ENCODE measurements at regions not wholly inside any gene's neighbourhood (a gene's known extent, or its start where the extent isn't known, plus 50 kb on each side); places are given as distances from the start of the nearest gene placed in this dataset.
"Not testable (repeated sequence)": the region's sequence is repeated elsewhere in the genome, so short reads cannot be mapped to it uniquely, and the experiment has no call there.

- no peak for DNase-seq (ENCODE audit: low read depth)
These were observed 120.4 kb upstream of the KYNU start for GRCh38 chr2:142757111-142757510.

DNA sequence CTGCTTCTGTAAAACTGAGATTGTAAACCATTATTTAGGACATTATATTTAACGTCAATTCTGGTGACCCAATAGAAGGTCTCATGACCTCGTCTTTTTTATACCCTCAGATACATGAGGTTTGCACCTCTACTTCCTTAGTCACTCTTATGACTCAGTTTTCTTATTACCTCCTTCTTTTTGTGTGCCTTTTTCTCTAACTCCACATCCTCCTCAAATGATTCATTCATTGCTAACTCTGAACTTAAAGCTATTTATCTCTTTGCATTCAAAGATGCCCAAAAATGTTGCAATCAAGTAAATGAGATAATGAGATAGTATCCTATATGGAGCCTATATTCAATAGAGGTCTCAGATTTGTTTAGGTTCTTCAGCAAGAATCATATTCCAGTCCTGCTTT is 121.0 kb upstream of the KYNU start:
- DNase-seq (ENCODE audit: low read depth), result peak; percentile 76

DNA sequence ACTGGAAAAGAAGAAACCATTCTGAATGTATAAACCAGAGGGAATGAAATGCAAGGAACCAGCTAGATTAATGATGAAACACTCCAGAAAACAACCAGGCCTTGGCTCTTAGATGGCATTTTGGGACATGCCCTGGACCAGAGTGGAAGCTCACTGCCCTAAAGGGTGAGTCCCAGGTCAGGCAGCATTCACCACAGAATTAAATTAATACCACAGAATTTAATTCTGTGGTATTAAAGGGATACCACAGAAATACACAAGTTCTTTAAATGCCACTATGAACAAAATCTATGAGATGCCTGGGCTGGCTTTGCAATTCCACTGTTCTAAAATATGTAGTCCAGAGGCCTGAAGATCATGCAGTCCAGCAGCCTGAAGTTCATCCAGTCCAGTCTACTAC is 122.3 kb upstream of the KYNU start:
- DNase-seq (ENCODE audit: low read depth), result peak; percentile 7

DNA sequence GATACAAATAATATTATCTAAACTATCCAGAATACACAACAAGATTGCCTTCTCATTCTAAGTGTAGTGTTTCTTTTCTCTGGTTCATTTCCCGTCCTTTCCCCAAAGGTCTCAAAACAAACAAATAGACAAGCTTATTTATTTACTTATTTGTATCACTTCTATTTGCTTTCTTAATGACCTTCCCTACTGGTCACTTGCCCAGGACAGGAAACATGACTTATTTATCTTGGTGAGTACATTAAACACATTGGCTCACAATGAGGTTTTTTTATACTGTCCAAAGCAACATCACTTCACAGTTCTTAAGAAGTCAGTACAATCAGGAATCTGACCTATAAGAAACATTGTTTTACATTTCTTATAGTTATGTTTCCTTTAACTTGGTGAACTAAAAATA is 123.3 kb upstream of the KYNU start:
- peak; percentile 23 for DNase-seq (ENCODE audit: low read depth)

DNA sequence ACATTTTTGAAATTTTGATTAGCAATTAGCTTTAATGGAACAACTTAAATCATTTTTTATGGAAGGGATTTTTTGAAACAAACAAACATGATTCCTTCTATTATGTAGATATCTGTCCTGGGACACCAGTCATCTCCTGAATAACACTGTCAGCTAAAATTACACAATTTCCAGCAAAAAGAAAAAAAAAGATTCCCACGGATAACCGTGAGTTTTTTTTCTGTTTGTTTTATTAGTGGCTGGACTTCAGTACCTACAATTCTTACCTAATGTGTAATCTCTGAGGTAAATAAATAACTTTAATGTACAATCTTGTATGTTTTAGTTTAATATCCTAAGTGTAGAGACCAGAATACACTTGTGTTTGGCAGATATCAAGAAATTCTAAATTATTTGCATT is 126.6 kb upstream of the KYNU start:
- peak; percentile 81 for DNase-seq (ENCODE audit: low read depth)

- DNase-seq (ENCODE audit: low read depth), result no peak
These were observed 128.8 kb upstream of the KYNU start for GRCh38 chr2:142748559-142749099.

DNA sequence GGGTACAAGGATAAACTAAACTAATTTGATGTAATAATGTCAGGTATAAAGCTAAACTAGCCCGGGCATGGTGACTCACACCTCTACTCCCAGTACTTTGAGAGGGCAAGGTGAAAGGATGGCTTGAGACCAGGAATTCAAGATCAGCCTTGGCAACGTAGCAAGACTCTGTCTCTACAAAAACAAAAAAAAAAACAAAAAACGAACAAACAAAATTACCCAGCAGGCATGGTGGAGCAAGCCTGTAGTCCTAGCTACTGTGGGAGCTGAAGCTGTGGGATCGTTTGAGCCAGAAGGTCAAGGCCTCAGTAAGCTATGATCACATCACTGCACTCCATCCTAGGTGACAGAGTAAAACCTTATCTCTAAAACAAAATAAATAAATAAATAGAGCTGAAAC is 131.8 kb upstream of the KYNU start:
- peak; percentile 86 for DNase-seq (ENCODE audit: low read depth)

DNA sequence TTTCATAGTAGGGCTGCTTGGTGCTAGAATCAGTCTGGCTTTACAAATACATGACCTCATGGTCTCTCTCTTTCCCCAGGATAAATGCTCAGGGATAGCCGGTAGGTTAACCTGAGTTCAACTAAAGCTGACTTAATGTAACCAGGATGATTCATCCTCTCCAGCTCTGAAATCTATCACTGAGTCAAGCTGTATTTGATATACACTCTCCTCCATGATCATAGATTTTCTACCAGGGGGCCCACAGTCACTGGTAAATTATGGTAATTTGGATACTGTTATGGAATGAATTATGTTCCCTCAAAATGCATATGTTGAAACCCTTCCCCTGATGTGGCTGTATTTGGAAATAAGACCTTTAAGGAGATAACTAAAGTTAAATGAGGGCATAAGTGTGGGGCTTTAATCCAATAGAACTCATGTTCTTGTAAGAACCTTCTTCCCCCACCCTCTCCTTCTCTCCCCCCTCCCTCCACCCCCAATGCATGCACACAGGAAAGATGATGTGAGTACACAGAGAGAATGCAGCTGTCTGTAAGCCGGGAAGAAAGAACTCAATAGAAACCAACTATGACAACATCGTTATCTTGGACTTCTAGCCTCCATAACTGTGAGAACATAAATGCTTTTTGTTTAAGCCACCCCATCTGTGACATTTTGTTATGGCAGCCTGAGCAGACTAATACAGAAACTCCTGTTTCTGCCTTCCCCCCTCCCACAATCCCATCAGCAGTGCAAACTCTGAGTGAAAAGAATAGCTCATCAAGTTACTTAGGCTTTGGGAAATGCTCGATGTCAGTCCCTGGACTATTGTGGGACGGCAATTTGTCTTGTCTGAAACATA is 134.9 kb upstream of the KYNU start:
- DNase-seq (ENCODE audit: low read depth), result peak; percentile 87

- DNase-seq (ENCODE audit: low read depth), result no peak
These were observed 135.6 kb upstream of the KYNU start for GRCh38 chr2:142741764-142742269.

- peak; percentile 20 for DNase-seq (ENCODE audit: low read depth)
These were observed 142.7 kb upstream of the KYNU start for GRCh38 chr2:142734770-142735169.

- DNase-seq (ENCODE audit: low read depth), result no peak
These were observed 143.2 kb upstream of the KYNU start for GRCh38 chr2:142734231-142734630.

DNA sequence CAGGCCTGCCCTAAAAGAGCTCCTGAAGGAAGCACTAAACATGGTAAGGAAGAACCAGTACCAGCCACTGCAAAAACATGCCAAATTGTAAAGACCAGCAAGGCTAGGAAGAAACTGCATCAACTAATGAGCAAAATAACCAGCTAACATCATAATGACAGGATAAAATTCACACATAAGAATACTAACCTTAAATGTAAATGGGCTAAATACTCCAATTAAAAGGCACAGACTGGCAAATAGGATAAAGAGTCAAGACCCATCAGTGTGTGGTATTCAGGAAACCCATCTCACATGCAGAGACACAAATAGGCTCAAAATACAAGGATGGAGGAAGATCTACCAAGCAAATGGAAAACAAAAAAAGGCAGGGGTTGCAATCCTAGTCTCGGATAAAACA is 147.7 kb upstream of the KYNU start:
- DNase-seq (ENCODE audit: low read depth), result not testable (repeated sequence)

DNA sequence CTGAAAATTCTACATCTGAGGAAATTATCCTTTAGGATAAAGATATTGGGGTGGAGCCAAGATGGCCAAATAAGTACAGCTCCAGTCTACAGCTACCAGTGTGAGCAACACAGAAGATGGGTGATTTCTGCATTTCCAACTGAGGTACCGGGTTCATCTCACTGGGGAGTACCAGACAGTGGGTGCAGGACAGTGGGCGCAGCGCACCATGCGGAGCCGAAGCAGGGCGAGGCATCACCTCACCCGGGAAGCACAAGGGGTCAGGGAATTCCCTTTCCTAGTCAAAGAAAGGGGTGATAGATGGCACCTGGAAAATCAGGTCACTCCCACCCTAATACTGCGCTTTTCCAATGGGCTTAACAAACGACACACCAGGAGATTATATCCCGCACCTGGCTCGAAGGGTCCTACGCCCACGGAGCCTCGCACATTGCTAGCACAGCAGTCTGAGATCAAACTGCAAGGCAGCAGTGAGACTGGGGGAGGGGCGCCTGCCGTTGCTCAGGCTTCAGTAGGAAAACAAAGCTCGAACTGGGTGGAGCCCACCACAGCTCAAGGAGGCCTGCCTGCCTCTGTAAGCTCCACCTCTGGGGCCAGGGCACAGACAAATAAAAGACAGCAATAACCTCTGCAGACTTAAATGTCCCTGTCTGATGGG is 149.5 kb upstream of the KYNU start:
- not testable (repeated sequence) for DNase-seq (ENCODE audit: low read depth)

DNA sequence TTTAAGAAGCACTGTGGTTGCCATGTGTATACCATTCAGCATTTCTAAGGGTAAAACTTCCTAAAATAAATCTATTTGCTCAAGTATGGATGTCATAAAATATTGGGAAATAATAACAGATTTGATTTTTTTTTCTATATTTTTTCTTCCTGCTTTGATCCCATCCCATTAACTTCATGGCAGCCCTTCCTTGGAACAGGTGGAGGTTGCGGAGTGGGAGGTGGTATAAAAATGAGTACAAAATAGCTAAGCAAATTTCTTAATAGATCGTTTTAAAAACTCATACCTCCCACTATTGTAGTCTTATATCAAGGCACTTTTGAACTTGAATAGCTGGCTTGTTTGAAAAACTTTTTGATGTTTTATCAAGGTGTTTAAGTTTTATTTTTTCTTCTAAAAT is 152.1 kb upstream of the KYNU start:
- DNase-seq (ENCODE audit: low read depth), result no peak

- no peak for DNase-seq (ENCODE audit: low read depth)
These were observed 152.6 kb upstream of the KYNU start for GRCh38 chr2:142724713-142725349.

GRCh38 chr2:142724186-142724585 is 153.3 kb upstream of the KYNU start:
- peak; percentile 13 for DNase-seq (ENCODE audit: low read depth)

DNA sequence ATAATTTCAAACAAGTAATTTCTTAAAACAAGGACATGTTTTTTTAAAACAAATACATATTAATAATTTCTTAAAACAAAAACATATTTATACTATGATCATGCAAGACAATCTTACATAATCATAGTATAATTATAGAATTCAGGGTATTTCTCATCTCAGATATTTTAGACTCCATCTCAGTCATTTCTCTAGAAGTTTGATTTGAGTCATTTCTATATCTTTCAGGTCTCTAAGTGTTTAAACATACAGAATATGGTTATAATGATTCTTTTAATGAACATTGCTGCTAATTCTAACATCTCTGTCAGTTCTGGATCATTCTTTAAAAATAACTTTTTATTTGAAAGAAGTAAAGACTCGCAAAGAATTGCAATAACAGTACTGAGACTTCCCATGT is 154.2 kb upstream of the KYNU start:
- no peak for DNase-seq (ENCODE audit: low read depth)

DNA sequence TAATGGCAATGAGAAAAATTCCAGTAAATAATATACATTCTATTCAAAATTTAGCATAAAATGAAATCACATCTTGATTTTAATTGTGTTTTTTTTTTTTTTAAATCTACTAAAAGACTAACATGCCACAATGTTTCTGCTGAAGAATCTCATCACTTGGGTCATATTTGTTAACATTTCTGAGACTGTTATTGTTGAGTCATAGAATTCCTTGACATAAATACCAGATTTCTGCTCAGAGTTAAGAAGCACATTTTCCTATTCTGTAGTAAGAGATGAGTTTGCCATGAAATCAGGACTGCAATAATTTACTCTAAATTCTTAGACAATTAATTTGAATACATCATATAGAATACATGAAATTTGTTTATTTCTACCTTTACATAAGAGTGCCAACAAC is 154.9 kb upstream of the KYNU start:
- DNase-seq (ENCODE audit: low read depth), result peak; percentile 9

DNA sequence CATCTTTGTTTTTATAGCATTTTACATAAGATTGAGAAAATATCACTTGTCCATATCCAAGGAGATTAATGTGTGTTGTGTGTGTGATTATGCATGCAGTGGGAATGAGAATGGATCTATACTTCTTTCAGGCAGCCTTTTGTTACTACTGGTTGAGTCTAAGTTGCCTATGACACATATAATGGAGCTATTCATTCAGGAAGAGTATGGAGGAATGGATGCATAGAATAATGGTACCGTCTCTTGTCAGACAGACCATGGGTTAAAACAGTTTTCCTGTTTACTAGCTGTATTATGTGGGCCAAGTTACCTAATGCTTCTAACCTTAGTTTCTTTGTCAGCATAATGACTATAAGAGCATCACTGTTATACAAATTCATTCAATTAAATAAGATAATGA is 155.4 kb upstream of the KYNU start:
- DNase-seq (ENCODE audit: low read depth), result no peak

DNA sequence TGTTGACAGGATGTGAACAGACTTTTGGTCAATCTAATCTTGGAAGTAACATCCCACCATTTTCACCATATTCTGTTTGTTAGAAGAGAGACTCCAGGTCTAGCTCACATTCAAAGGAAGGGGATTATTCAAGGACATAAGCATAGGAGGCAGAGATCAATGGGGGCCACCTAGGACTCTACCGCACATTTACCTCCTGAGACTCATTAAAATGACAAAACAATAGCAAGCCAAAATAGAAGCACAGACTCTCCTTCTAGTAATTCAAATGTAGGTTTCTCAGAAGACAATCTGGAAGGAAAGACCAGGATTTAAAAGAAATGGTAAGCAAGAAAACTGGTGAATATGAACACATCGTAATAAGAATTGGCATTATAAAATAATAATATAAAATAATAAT is 156.4 kb upstream of the KYNU start:
- DNase-seq (ENCODE audit: low read depth), result no peak

GRCh38 chr2:142718576-142719155 is 158.8 kb upstream of the KYNU start:
- no peak for DNase-seq (ENCODE audit: low read depth)

Data from renal cortical epithelial cell (primary cell).